ENCODE measurements at regions not wholly inside any gene's neighbourhood (a gene's known extent, or its start where the extent isn't known, plus 50 kb on each side); places are given as distances from the start of the nearest gene placed in this dataset.

DNA sequence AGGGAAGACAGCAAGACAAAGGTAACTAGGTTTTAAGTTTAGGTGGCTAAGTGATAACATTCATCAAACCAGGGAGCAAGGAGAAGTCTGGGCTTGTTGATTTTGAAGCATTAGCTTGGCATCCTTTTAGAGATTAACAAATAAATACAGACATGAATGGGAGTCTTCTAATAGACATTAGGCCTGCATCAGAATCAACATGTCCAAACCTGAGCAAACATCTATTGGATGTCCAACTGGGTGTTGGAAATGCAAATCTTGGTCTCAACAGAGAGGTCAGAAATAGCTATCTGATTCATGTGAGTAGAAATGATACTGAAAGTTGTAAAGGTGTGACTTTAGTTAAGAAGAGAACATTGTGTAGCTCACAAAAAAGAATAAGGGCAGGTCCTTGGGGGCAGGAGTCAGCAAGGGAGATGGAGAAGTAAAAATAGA, 85.5 kb upstream of the RND3 start:
- no peak overlapping the region for H3K4me2 ChIP-seq (ENCODE audit: unreplicated experiment)
- H3K4me1 ChIP-seq (ENCODE audit: insufficient read depth) = peaks cover 45% of the 10 kb centered on the region
- in situ Hi-C loops (cut with MboI) = no loop called here
- TF ChIP-seq EZH2phosphoT487 (IDR thresholded peaks at IDR 0.05; ENCODE audit: insufficient read depth, low read depth) (no peak), EZH2 (IDR thresholded peaks at IDR 0.05; ENCODE audit: insufficient read depth, poor library complexity, severe bottlenecking) (no peak)
- H3F3A ChIP-seq (ENCODE audit: insufficient read depth) = peaks cover 24% of the 10 kb centered on the region
- no peak for DNase-seq
- H4K20me1 ChIP-seq (ENCODE audit: insufficient read depth) = no peaks in the 10 kb centered on the region
- no peaks in the 10 kb centered on the region for H3K36me3 ChIP-seq (ENCODE audit: low read depth)
- H3K9me2 ChIP-seq (ENCODE audit: insufficient read depth) = no peaks in the 10 kb centered on the region
- H3K9me3 ChIP-seq (ENCODE audit: low read depth) = no peaks in the 10 kb centered on the region
- H2AFZ ChIP-seq = 0 out of 2 replicates have a peak overlapping the region, but pooled peaks have one; percentile 17
- H3K27me3 ChIP-seq (replicated peaks; ENCODE audit: insufficient read depth) = no peaks in the 10 kb centered on the region
- no peaks in the 10 kb centered on the region for H3K79me2 ChIP-seq (ENCODE audit: insufficient read depth)
- H3K4me3 ChIP-seq = no peak overlapping the region
- H3K9ac ChIP-seq = no peak overlapping the region
- no peak overlapping the region for H3K27ac ChIP-seq

DNA sequence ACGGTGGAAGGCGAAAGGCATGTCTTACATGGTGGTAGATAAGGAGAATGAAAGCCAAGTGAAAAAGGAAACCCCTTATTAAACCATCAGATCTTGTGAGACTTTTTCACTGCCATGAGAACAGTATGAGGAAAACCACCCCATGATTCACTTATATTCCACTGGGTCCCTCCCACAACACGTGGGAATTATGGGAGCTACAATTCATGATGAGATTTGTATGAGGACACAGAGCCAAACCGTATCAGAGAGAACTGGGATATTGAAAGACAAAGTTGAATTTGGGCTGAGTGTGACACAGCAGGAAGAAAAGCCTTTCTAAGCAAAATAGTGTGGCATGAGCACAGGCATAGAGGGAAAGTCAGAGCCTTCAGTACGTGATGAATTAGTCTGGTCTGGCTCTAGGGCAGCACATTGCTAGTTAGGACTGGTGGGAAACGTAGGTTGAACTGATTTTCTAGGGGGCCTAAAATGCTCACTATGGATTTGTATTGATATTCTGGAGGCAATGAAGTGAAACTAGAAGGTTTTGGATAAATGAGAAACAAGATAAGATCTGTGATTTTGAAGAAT, 84.8 kb upstream of the RND3 start:
- Histone ChIP-seq H3K9me3 (ENCODE audit: low read depth) (no peaks in the 10 kb centered on the region), H2AFZ (peak overlapping the region; percentile 17; the same call in 1 of the 2 replicates), H3K36me3 (ENCODE audit: low read depth) (no peaks in the 10 kb centered on the region), H3K4me2 (ENCODE audit: unreplicated experiment) (no peak overlapping the region), H3K9ac (no peak overlapping the region), H3K27me3 (replicated peaks; ENCODE audit: insufficient read depth) (no peaks in the 10 kb centered on the region), H3K4me1 (ENCODE audit: insufficient read depth) (peaks cover 52% of the 10 kb centered on the region), H3K9me2 (ENCODE audit: insufficient read depth) (no peaks in the 10 kb centered on the region), H4K20me1 (ENCODE audit: insufficient read depth) (no peaks in the 10 kb centered on the region), H3K27ac (peak overlapping the region; percentile 65), H3F3A (ENCODE audit: insufficient read depth) (peaks cover 30% of the 10 kb centered on the region), H3K4me3 (no peak overlapping the region), H3K79me2 (ENCODE audit: insufficient read depth) (no peaks in the 10 kb centered on the region)
- in situ Hi-C loops (cut with MboI) = no loop called here
- TF ChIP-seq EZH2 (IDR thresholded peaks at IDR 0.05; ENCODE audit: insufficient read depth, poor library complexity, severe bottlenecking) (no peak), EZH2phosphoT487 (IDR thresholded peaks at IDR 0.05; ENCODE audit: insufficient read depth, low read depth) (no peak)
- peak; percentile 50 for DNase-seq
- WGBS, 2 experiments (ENCODE audit: low coverage in 1 of 2, low lambda C conversion rate in 2 of 2, missing lambda C conversion rate in 2 of 2) = 48 to 53% methylated on average over 6 of the region's 6 CpGs

DNA sequence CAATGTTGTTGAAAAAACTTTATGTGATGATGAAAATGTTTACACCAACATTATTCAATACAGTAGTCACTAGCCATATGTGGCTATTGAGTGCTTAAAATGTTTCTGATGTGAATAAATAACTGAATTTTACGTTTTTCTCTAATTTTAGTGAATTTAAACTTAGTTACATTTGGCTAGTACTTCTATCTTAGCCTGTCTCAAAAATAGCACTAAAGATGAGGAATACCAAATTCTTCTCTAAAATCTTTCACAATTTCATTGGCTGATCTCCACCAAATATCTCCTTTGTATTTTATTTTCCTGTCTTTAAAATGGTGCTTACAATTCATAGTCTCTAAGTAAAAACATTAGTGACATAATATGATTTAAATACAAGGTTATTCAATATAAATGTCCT, 83.7 kb upstream of the RND3 start:
- H3K4me2 ChIP-seq (ENCODE audit: unreplicated experiment) = peak overlapping the region; percentile 56
- peaks cover 53% of the 10 kb centered on the region for H3K4me1 ChIP-seq (ENCODE audit: insufficient read depth)
- TF ChIP-seq EZH2phosphoT487 (IDR thresholded peaks at IDR 0.05; ENCODE audit: insufficient read depth, low read depth) (no peak), EZH2 (IDR thresholded peaks at IDR 0.05; ENCODE audit: insufficient read depth, poor library complexity, severe bottlenecking) (no peak)

DNA sequence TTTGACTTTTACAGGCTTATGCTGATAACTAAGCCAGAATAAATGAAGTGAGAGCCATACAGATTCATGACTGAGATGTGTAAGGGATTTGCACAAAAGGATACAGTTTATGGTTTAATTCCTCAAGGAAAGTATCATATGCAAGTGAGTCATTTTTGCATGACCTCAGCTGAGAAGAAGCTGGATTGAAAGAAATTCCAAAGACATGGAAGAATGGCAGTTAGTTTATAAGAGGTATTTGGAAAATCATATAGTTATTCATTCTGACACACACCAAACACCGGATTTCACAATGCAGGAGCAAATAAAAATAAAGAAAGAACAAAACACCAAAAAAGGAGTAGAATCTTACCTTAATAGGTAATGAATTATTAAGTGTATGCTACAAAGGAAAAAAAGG, 83.2 kb upstream of the RND3 start:
- no peaks in the 10 kb centered on the region for H3K27me3 ChIP-seq (replicated peaks; ENCODE audit: insufficient read depth)
- peak overlapping the region; percentile 65 for H3K27ac ChIP-seq
- H3F3A ChIP-seq (ENCODE audit: insufficient read depth) = peaks cover 37% of the 10 kb centered on the region
- H3K9me2 ChIP-seq (ENCODE audit: insufficient read depth) = no peaks in the 10 kb centered on the region
- H3K9me3 ChIP-seq (ENCODE audit: low read depth) = no peaks in the 10 kb centered on the region
- peak overlapping the region; percentile 22; the same call in 1 of the 2 replicates for H3K4me3 ChIP-seq
- TF ChIP-seq EZH2phosphoT487 (IDR thresholded peaks at IDR 0.05; ENCODE audit: insufficient read depth, low read depth) = no peak
- no peak for TF ChIP-seq EZH2 (IDR thresholded peaks at IDR 0.05; ENCODE audit: insufficient read depth, poor library complexity, severe bottlenecking)
- peak; percentile 86 for DNase-seq
- H3K4me2 ChIP-seq (ENCODE audit: unreplicated experiment) = peak overlapping the region; percentile 56
- no peaks in the 10 kb centered on the region for H3K79me2 ChIP-seq (ENCODE audit: insufficient read depth)
- WGBS, 2 experiments (ENCODE audit: low coverage in 1 of 2, low lambda C conversion rate in 2 of 2, missing lambda C conversion rate in 2 of 2) = 0% methylated on average over 1 of the region's 1 CpG
- H3K4me1 ChIP-seq (ENCODE audit: insufficient read depth) = peaks cover 53% of the 10 kb centered on the region
- H3K36me3 ChIP-seq (ENCODE audit: low read depth) = no peaks in the 10 kb centered on the region
- H4K20me1 ChIP-seq (ENCODE audit: insufficient read depth) = no peaks in the 10 kb centered on the region
- peak overlapping the region; percentile 20; the same call in 1 of the 2 replicates for H3K9ac ChIP-seq
- no peak overlapping the region for H2AFZ ChIP-seq
- in situ Hi-C loops (cut with MboI) = no loop called here

More for the DNA sequence above, 83.7 kb upstream of the RND3 start:
- H3K27ac ChIP-seq = peak overlapping the region; percentile 65
- DNase-seq = no peak
- H3K27me3 ChIP-seq (replicated peaks; ENCODE audit: insufficient read depth) = no peaks in the 10 kb centered on the region
- peak overlapping the region; percentile 22; the same call in 1 of the 2 replicates for H3K4me3 ChIP-seq
- peak overlapping the region; percentile 20; the same call in 1 of the 2 replicates for H3K9ac ChIP-seq
- H3K36me3 ChIP-seq (ENCODE audit: low read depth) = no peaks in the 10 kb centered on the region
- no peaks in the 10 kb centered on the region for H3K79me2 ChIP-seq (ENCODE audit: insufficient read depth)
- no peaks in the 10 kb centered on the region for H3K9me3 ChIP-seq (ENCODE audit: low read depth)
- H2AFZ ChIP-seq = no peak overlapping the region
- H3K9me2 ChIP-seq (ENCODE audit: insufficient read depth) = no peaks in the 10 kb centered on the region
- WGBS, 2 experiments (ENCODE audit: low coverage in 1 of 2, low lambda C conversion rate in 2 of 2, missing lambda C conversion rate in 2 of 2) = 0% methylated on average over 1 of the region's 1 CpG
- H3F3A ChIP-seq (ENCODE audit: insufficient read depth) = peaks cover 37% of the 10 kb centered on the region
- no peaks in the 10 kb centered on the region for H4K20me1 ChIP-seq (ENCODE audit: insufficient read depth)
- in situ Hi-C loops (cut with MboI) = no loop called here
